GM23338 (cell line): ENCODE measurements at regions not wholly inside any gene's neighbourhood (a gene's known extent, or its start where the extent isn't known, plus 50 kb on each side); places are given as distances from the start of the nearest gene placed in this dataset.

Source experiments
- ATAC-seq: fragments of 200-7000 bp; cut with Tn5 transposase; 3 replicates; pipeline ENCODE4 v1.9.1; 2020
- DNase-seq: peaks from one replicate; pipeline ENCODE4 v3.0.0-alpha.2; 2015; ENCODE audit warnings: low spot score
- H2AFZ ChIP-seq: fragments of 200-600 bp; sonication (generic); 2 replicates; pipeline ENCODE4 v1.8.0; 2016; ENCODE audit warnings: antibody characterized with exemption, mild to moderate bottlenecking, moderate library complexity
- H3F3A ChIP-seq: fragments of 200-600 bp; sonication (generic); replicated peaks from 2 replicates; pipeline ENCODE4 v1.8.0; 2017; ENCODE audit warnings: antibody characterized with exemption, mixed run types, low read depth
- H3K27ac ChIP-seq: fragments of 200-600 bp; sonication (generic); 2 replicates; pipeline ENCODE4 v1.6.1; 2016; ENCODE audit warnings: low read depth
- H3K27me3 ChIP-seq: fragments of 200-600 bp; sonication (generic); 2 replicates; pipeline ENCODE4 v1.8.0; 2016; ENCODE audit warnings: mild to moderate bottlenecking, mixed run types, moderate library complexity; ENCODE audit not compliant: insufficient read depth
- H3K36me3 ChIP-seq: fragments of 200-600 bp; sonication (generic); 2 replicates; pipeline ENCODE4 v1.8.0; 2016; ENCODE audit warnings: mild to moderate bottlenecking; ENCODE audit not compliant: insufficient read depth
- H3K4me1 ChIP-seq: fragments of 200-600 bp; sonication (generic); 2 replicates; pipeline ENCODE4 v1.8.0; 2016; ENCODE audit warnings: mild to moderate bottlenecking, moderate library complexity; ENCODE audit not compliant: insufficient read depth
- H3K4me2 ChIP-seq: fragments of 200-600 bp; sonication (generic); 2 replicates; pipeline ENCODE4 v1.7.1; 2017; ENCODE audit warnings: mixed run types
- H3K4me3 ChIP-seq: fragments of 200-600 bp; sonication (generic); 2 replicates; pipeline ENCODE4 v1.6.1; 2016; ENCODE audit warnings: mixed run types
- H3K79me2 ChIP-seq: fragments of 200-600 bp; sonication (generic); replicated peaks from 2 replicates; pipeline ENCODE4 v1.8.0; 2017; ENCODE audit warnings: mild to moderate bottlenecking; ENCODE audit not compliant: insufficient read depth
- H3K9me2 ChIP-seq: fragments of 200-600 bp; sonication (generic); 2 replicates; pipeline ENCODE4 v1.8.0; 2017; ENCODE audit not compliant: insufficient read depth
- H4K20me1 ChIP-seq: fragments of 200-600 bp; sonication (generic); replicated peaks from 2 replicates; pipeline ENCODE4 v1.8.0; 2017; ENCODE audit warnings: mild to moderate bottlenecking; ENCODE audit not compliant: insufficient read depth
- H3K27ac Mint-ChIP-seq: 2 replicates; pipeline ENCODE4 v1.8.0; 2020; ENCODE audit warnings: inconsistent platforms, mild to moderate bottlenecking, moderate library complexity, mixed read lengths
- H3K27me3 Mint-ChIP-seq: 3 replicates; pipeline ENCODE4 v1.8.0; 2022; ENCODE audit warnings: low read depth, mild to moderate bottlenecking, moderate library complexity, mixed read lengths, inconsistent platforms; ENCODE audit not compliant: insufficient read depth, poor library complexity
- H3K36me3 Mint-ChIP-seq: 3 replicates; pipeline ENCODE4 v1.8.0; 2021; ENCODE audit warnings: low read depth, mild to moderate bottlenecking, inconsistent platforms, moderate library complexity, mixed read lengths
- H3K4me1 Mint-ChIP-seq: 3 replicates; pipeline ENCODE4 v1.8.0; 2020; ENCODE audit warnings: mild to moderate bottlenecking, inconsistent platforms, mixed read lengths
- H3K4me3 Mint-ChIP-seq: 3 replicates; pipeline ENCODE4 v1.8.0; 2021; ENCODE audit warnings: moderate library complexity, mild to moderate bottlenecking, inconsistent platforms, mixed read lengths
- H3K9me3 Mint-ChIP-seq: 3 replicates; pipeline ENCODE4 v1.8.0; 2020; ENCODE audit warnings: moderate library complexity, mild to moderate bottlenecking, inconsistent platforms, mixed read lengths
- CREB1 ChIP-seq: fragments of 250-450 bp; sonication (Bioruptor Pico); IDR thresholded peaks from 2 replicates; pipeline ENCODE4 v1.5.0; 2020; ENCODE audit warnings: low read depth, mild to moderate bottlenecking, moderate library complexity
- CTCF ChIP-seq, 2 experiments: fragments of 200-600 bp in 1 of 2; sonication (generic) in 1 of 2; conservative IDR thresholded peaks; 2 replicates each; pipeline versions ENCODE4 v1.5.1 to v1.6.1; 2016 to 2017; ENCODE audit warnings: antibody characterized with exemption in 2 of 2, low read depth in 2 of 2, mild to moderate bottlenecking in 2 of 2, moderate library complexity in 1 of 2
- EZH2 ChIP-seq: fragments of 200-600 bp; sonication (generic); IDR thresholded peaks from one replicate; pipeline ENCODE4 v1.8.0; 2017; ENCODE audit warnings: antibody characterized with exemption, mild to moderate bottlenecking, low read depth; ENCODE audit not compliant: unreplicated experiment
- EZH2phosphoT487 ChIP-seq: fragments of 200-600 bp; sonication (generic); IDR thresholded peaks from one replicate; pipeline ENCODE4 v1.8.1; 2018; ENCODE audit warnings: antibody characterized with exemption; ENCODE audit not compliant: unreplicated experiment
- JUNB ChIP-seq: IDR thresholded peaks from one replicate; pipeline ENCODE4 v1.6.1; 2016; ENCODE audit warnings: antibody characterized with exemption; ENCODE audit not compliant: unreplicated experiment
- NANOG ChIP-seq: IDR thresholded peaks from 2 replicates; pipeline ENCODE4 v1.6.1; 2016; ENCODE audit warnings: antibody characterized with exemption, borderline replicate concordance
- POLR2AphosphoS5 ChIP-seq: IDR thresholded peaks from 2 replicates; pipeline ENCODE4 v1.6.1; 2016; ENCODE audit warnings: antibody characterized with exemption, low read depth
- REST ChIP-seq: IDR thresholded peaks from one replicate; pipeline ENCODE4 v1.6.1; 2018; ENCODE audit warnings: antibody characterized with exemption; ENCODE audit not compliant: unreplicated experiment
- ZNF114 ChIP-seq: fragments of 250-450 bp; sonication (Bioruptor Pico); IDR thresholded peaks from 2 replicates; pipeline ENCODE4 v1.5.0; 2020; ENCODE audit warnings: mild to moderate bottlenecking, moderate library complexity
- ZNF331 ChIP-seq: fragments of 250-450 bp; sonication (Bioruptor Pico); IDR thresholded peaks from 2 replicates; pipeline ENCODE4 v1.5.0; 2020; ENCODE audit warnings: low read depth, mild to moderate bottlenecking, moderate library complexity
- ZNF462 ChIP-seq: fragments of 250-450 bp; sonication (Bioruptor Pico); IDR thresholded peaks from 2 replicates; pipeline ENCODE4 v1.5.0; 2020; ENCODE audit warnings: mild to moderate bottlenecking, moderate library complexity

GRCh38 chr1:239174880-239175279 lies 211.5 kb upstream of the CHRM3 start (continued):
- no peak for TF ChIP-seq REST

GRCh38 chr1:239170828-239171227 lies 215.5 kb upstream of the CHRM3 start:
- Histone ChIP-seq H3K36me3 (no peaks in the 10 kb centered on the region), H3K4me1 (no peaks in the 10 kb centered on the region), H3K27ac (no peak overlapping the region), H3K4me3 (no peak overlapping the region), H2AFZ (no peak overlapping the region), H3K27me3 (no peaks in the 10 kb centered on the region), H3K79me2 (no peaks in the 10 kb centered on the region), H3K9me2 (no peaks in the 10 kb centered on the region), H4K20me1 (no peaks in the 10 kb centered on the region), H3K4me2 (no peak overlapping the region), H3F3A (no peaks in the 10 kb centered on the region)
- H3K4me1 Mint-ChIP-seq, result no peaks in the 10 kb centered on the region
- H3K9me3 Mint-ChIP-seq, result peaks cover 10% of the 10 kb centered on the region; the same call in 1 of the 3 replicates
- no peak overlapping the region for H3K27ac Mint-ChIP-seq
- no peak overlapping the region for H3K4me3 Mint-ChIP-seq
- DNase-seq (no peak), ATAC-seq (no peak)
- no peaks in the 10 kb centered on the region; the same call in 2 of the 3 replicates for H3K36me3 Mint-ChIP-seq
- H3K27me3 Mint-ChIP-seq, result peaks cover 1% of the 10 kb centered on the region
- no peak for TF ChIP-seq REST
- TF ChIP-seq CTCF (conservative IDR thresholded peaks at IDR 0.05; ENCODE audit: low read depth in 2 of 2), result no peak
- TF ChIP-seq ZNF114 (CRISPR knock-in tag), result no peak
- TF ChIP-seq EZH2phosphoT487, result no peak
- TF ChIP-seq ZNF462 (CRISPR knock-in tag), result no peak
- TF ChIP-seq EZH2, result no peak
- no peak for TF ChIP-seq CREB1
- no peak for TF ChIP-seq NANOG
- no peak for TF ChIP-seq JUNB
- TF ChIP-seq POLR2AphosphoS5, result no peak
- TF ChIP-seq ZNF331 (CRISPR knock-in tag), result no peak
